HG03442 (cell line): ENCODE measurements at regions not wholly inside any gene's neighbourhood (a gene's known extent, or its start where the extent isn't known, plus 50 kb on each side); places are given as distances from the start of the nearest gene placed in this dataset.
"Not testable (repeated sequence)": the region's sequence is repeated elsewhere in the genome, so short reads cannot be mapped to it uniquely, and the experiment has no call there.

Experiments used
- ATAC-seq: cut with Tn5 transposase; IDR thresholded peaks from one replicate; pipeline ENCODE4 v1.9.1; 2021; ENCODE audit warnings: mild to moderate bottlenecking, moderate library complexity; ENCODE audit not compliant: unreplicated experiment

GRCh38 chr4:141849778-141850177, 213.4 kb downstream of the IL15 start:
- ATAC-seq, result no peak

GRCh38 chr4:141851246-141851891, 215.0 kb downstream of the IL15 start:
- ATAC-seq, result no peak

- no peak for ATAC-seq
These were observed 216.8 kb downstream of the IL15 start for GRCh38 chr4:141853091-141853764.

- no peak for ATAC-seq
These were observed 222.1 kb downstream of the IL15 start for GRCh38 chr4:141858437-141858836.

GRCh38 chr4:141860974-141861373, 224.6 kb downstream of the IL15 start:
- no peak for ATAC-seq

GRCh38 chr4:141870152-141870551, 233.8 kb downstream of the IL15 start:
- no peak for ATAC-seq

- ATAC-seq, result no peak
These were observed 234.8 kb downstream of the IL15 start for GRCh38 chr4:141871086-141871770.

- ATAC-seq, result not testable (repeated sequence)
These were observed 246.3 kb downstream of the IL15 start for GRCh38 chr4:141882650-141883049.

- ATAC-seq, result no peak
These were observed 247.7 kb downstream of the IL15 start for GRCh38 chr4:141884070-141884469.

GRCh38 chr4:141885112-141885511, 248.7 kb downstream of the IL15 start:
- ATAC-seq, result no peak

GRCh38 chr4:141890279-141890678, 253.9 kb downstream of the IL15 start:
- no peak for ATAC-seq

- ATAC-seq, result no peak
These were observed 255.1 kb downstream of the IL15 start for GRCh38 chr4:141891260-141892120.

GRCh38 chr4:141896687-141897086, 260.3 kb downstream of the IL15 start:
- no peak for ATAC-seq

- no peak for ATAC-seq
These were observed 262.0 kb downstream of the IL15 start for GRCh38 chr4:141898346-141898745.

GRCh38 chr4:141899103-141899502, 262.7 kb downstream of the IL15 start:
- no peak for ATAC-seq

GRCh38 chr4:141899541-141899940, 263.2 kb downstream of the IL15 start:
- no peak for ATAC-seq

GRCh38 chr4:141900856-141901255, 264.5 kb downstream of the IL15 start:
- ATAC-seq, result no peak

GRCh38 chr4:141905751-141906150, 269.4 kb downstream of the IL15 start:
- ATAC-seq, result no peak

- no peak for ATAC-seq
These were observed 273.2 kb downstream of the IL15 start for GRCh38 chr4:141909541-141909940.

GRCh38 chr4:141912831-141913230, 276.4 kb downstream of the IL15 start:
- no peak for ATAC-seq

- no peak for ATAC-seq
These were observed 277.5 kb downstream of the IL15 start for GRCh38 chr4:141913928-141914327.
